Esophagus squamous epithelium (tissue), 4 donors: ENCODE measurements at regions not wholly inside any gene's neighbourhood (a gene's known extent, or its start where the extent isn't known, plus 50 kb on each side); places are given as distances from the start of the nearest gene placed in this dataset.

Experiments used
- POLR2A ChIP-seq, 4 donors: fragments of 450-650 bp; IDR thresholded peaks; one replicate each; pipeline ENCODE4 v1.6.1; 2017; ENCODE audit warnings: antibody characterized with exemption in 4 of 4, mild to moderate bottlenecking in 4 of 4, moderate library complexity in 3 of 4
- TF ChIP-seq, protein P1 (sequence below), 6 experiments: fragments of 450-650 bp in 4 of 6; fragments of 200-600 bp in 2 of 6; sonication (generic) in 2 of 6; IDR thresholded peaks; one replicate each; pipeline ENCODE4 v1.5.1; 2016 to 2019; ENCODE audit warnings: antibody characterized with exemption in 6 of 6, mild to moderate bottlenecking in 4 of 6, moderate library complexity in 4 of 6

DNA sequence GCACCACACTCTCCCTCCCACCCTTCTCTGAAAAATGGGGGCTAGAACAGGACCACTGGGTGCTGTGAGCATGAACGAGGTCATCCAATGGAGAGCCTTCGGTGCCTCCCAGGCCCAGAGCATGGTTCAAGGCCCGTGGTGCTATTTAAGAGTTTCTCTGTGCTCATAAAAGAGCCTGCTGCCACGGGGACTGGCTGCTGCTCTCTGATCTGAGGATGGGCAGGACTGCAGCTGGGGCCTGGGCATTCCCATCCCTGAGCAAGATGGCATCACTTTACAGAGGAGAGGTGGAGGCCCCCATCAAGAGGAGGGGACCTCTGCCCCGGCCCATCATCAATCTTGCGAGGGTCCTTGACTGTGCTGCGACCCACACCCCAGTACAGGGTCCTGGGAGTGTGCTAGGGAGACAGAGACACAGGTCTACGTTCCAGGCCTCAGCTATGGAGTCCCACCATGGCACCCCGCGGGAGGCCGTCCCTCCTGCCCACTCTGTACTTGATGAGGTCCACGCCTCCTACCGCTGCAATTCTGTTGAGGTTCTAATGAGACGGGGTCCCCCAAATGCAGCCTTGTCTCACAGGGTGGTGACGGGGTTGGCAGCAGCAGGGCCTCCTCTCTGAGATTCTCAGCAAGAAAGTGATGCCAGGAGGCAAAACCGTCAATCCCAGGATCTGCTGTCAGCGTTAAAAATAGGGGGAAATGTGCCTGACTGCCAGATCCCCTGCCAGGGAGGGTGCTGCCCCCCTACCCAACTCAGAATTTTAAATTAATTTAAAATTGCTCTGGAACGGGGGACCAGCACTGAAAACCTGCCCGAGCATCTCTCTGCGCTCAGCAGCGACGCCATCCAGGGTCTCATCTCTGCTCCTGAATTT lies 405.4 kb downstream of the SHANK2 start:
- TF ChIP-seq POLR2A (IDR thresholded peaks at IDR 0.05), result no peak
- TF ChIP-seq, protein P1, sequence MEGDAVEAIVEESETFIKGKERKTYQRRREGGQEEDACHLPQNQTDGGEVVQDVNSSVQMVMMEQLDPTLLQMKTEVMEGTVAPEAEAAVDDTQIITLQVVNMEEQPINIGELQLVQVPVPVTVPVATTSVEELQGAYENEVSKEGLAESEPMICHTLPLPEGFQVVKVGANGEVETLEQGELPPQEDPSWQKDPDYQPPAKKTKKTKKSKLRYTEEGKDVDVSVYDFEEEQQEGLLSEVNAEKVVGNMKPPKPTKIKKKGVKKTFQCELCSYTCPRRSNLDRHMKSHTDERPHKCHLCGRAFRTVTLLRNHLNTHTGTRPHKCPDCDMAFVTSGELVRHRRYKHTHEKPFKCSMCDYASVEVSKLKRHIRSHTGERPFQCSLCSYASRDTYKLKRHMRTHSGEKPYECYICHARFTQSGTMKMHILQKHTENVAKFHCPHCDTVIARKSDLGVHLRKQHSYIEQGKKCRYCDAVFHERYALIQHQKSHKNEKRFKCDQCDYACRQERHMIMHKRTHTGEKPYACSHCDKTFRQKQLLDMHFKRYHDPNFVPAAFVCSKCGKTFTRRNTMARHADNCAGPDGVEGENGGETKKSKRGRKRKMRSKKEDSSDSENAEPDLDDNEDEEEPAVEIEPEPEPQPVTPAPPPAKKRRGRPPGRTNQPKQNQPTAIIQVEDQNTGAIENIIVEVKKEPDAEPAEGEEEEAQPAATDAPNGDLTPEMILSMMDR (IDR thresholded peaks at IDR 0.05), result no peak
